Nephron progenitor cell (in vitro differentiated cells): ENCODE measurements at regions not wholly inside any gene's neighbourhood (a gene's known extent, or its start where the extent isn't known, plus 50 kb on each side); places are given as distances from the start of the nearest gene placed in this dataset.
"Not testable (repeated sequence)": the region's sequence is repeated elsewhere in the genome, so short reads cannot be mapped to it uniquely, and the experiment has no call there.

Experiments used
- DNase-seq: peaks from one replicate; pipeline ENCODE4 v3.0.0; 2021
- H3K27ac Mint-ChIP-seq: 2 replicates; pipeline ENCODE4 v1.8.0; 2021; ENCODE audit warnings: mild to moderate bottlenecking, moderate library complexity, mixed read lengths
- H3K27me3 Mint-ChIP-seq: 2 replicates; pipeline ENCODE4 v1.8.0; 2021; ENCODE audit warnings: mild to moderate bottlenecking, low read depth, mixed read lengths; ENCODE audit not compliant: poor library complexity
- H3K36me3 Mint-ChIP-seq: 2 replicates; pipeline ENCODE4 v1.8.0; 2021; ENCODE audit warnings: low read depth, mixed read lengths
- H3K4me1 Mint-ChIP-seq: 2 replicates; pipeline ENCODE4 v1.8.0; 2021; ENCODE audit warnings: mixed read lengths
- H3K4me3 Mint-ChIP-seq: 2 replicates; pipeline ENCODE4 v1.8.0; 2021; ENCODE audit warnings: mild to moderate bottlenecking, moderate library complexity, mixed read lengths
- H3K9me3 Mint-ChIP-seq: 2 replicates; pipeline ENCODE4 v1.8.0; 2021; ENCODE audit warnings: mild to moderate bottlenecking, moderate library complexity, mixed read lengths
- TF ChIP-seq, protein P1 (sequence below): fragments of 200-600 bp; sonication (generic); IDR thresholded peaks from 2 replicates; pipeline ENCODE4 v1.5.0; 2021; ENCODE audit warnings: antibody characterized with exemption

DNA sequence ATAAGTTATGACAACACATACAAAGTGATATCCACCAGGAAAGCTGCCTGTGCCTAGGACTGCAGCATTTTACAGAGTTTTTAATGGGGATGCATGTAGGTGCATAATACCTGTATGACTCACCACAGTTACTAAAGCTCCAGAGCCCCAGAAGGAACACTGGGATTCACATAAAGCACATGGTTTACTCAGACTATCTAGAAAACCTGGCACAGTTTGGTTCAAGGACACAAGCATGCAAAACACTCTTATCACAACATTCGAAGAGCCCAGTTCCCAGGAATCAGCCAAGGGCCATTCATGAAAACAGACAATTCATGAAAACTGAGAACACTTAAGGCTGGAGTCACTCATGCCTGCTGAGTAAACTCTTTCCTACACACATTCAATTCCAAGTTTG, 261.0 kb downstream of the PYDC2 start:
- no peak for DNase-seq
- H3K27ac Mint-ChIP-seq, result no peak overlapping the region
- no peaks in the 10 kb centered on the region for H3K36me3 Mint-ChIP-seq
- H3K9me3 Mint-ChIP-seq, result peaks cover 3% of the 10 kb centered on the region
- TF ChIP-seq, protein P1, sequence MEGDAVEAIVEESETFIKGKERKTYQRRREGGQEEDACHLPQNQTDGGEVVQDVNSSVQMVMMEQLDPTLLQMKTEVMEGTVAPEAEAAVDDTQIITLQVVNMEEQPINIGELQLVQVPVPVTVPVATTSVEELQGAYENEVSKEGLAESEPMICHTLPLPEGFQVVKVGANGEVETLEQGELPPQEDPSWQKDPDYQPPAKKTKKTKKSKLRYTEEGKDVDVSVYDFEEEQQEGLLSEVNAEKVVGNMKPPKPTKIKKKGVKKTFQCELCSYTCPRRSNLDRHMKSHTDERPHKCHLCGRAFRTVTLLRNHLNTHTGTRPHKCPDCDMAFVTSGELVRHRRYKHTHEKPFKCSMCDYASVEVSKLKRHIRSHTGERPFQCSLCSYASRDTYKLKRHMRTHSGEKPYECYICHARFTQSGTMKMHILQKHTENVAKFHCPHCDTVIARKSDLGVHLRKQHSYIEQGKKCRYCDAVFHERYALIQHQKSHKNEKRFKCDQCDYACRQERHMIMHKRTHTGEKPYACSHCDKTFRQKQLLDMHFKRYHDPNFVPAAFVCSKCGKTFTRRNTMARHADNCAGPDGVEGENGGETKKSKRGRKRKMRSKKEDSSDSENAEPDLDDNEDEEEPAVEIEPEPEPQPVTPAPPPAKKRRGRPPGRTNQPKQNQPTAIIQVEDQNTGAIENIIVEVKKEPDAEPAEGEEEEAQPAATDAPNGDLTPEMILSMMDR, result no peak
- peaks cover 21% of the 10 kb centered on the region for H3K4me1 Mint-ChIP-seq
- no peak overlapping the region for H3K4me3 Mint-ChIP-seq
- peaks cover 4% of the 10 kb centered on the region for H3K27me3 Mint-ChIP-seq

DNA sequence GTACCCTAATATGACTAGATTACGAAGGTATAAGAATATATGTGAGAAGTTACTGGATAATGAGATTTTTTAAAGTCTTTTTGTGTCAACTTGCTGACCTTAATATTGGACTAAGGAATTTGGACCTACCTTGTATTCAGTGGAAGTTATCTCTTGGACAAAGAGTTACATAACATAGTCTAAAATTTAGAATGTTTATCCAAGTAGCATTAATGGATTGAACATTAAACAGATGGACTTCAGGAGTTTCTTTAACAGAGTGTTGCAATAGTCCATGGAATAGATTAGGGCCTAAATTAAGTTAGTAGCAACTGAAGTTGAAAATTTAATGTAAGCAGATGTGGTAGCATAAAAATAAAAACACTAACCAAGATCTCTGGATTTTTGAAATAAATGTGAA, 266.4 kb downstream of the PYDC2 start:
- Mint-ChIP-seq H3K4me1 (peaks cover 5% of the 10 kb centered on the region), H3K4me3 (no peak overlapping the region), H3K36me3 (no peaks in the 10 kb centered on the region), H3K9me3 (no peaks in the 10 kb centered on the region), H3K27me3 (peaks cover 7% of the 10 kb centered on the region), H3K27ac (no peak overlapping the region)
- TF ChIP-seq, protein P1, result no peak
- no peak for DNase-seq

DNA sequence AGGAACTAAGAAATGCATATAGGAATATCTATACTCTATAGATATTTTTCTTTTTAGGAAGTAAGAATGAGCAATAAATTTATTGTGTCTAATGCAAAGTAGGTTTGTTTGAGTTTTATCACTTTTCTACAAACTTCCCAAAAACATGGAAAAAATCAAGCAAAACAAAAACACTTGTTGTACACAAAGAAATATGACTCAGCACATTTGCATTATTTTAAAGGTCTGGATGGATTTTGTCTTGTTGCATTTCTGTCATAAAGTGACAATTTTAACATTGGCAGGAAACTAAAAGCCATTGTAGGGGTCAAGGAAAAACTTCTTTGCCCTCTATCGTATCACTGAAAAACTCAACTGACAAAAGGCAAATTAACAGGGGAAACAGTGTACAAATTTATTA, 267.2 kb downstream of the PYDC2 start:
- H3K4me1 Mint-ChIP-seq, result peaks cover 4% of the 10 kb centered on the region
- no peak for DNase-seq
- TF ChIP-seq, protein P1, result no peak
- no peaks in the 10 kb centered on the region for H3K9me3 Mint-ChIP-seq
- H3K4me3 Mint-ChIP-seq, result no peak overlapping the region
- H3K27ac Mint-ChIP-seq, result no peak overlapping the region
- H3K27me3 Mint-ChIP-seq, result peaks cover 12% of the 10 kb centered on the region
- no peaks in the 10 kb centered on the region for H3K36me3 Mint-ChIP-seq

DNA sequence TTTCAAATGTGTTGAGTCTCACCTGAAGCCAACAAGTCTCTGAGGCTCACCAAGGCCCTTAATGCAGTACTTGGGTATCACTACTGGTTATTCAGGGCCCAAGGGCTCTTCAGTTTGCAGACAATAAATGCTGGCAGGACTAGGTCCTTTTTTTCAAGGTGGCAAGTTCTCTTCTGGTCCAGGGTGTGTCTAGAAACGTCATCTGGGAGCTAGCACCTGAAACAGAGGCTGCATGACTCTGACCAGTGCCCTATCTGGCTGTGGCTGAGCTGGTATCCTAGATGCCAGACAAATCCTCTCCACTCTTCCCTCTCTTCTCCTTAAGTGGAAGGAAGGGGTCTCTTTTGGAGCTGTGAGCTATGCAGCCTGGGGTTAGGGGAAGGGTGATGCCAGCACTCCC, 276.8 kb downstream of the PYDC2 start:
- Mint-ChIP-seq H3K4me1 (no peaks in the 10 kb centered on the region), H3K9me3 (peaks cover 39% of the 10 kb centered on the region), H3K36me3 (no peaks in the 10 kb centered on the region), H3K27me3 (peaks cover 4% of the 10 kb centered on the region), H3K27ac (no peak overlapping the region), H3K4me3 (no peak overlapping the region)
- TF ChIP-seq, protein P1, result no peak
- no peak for DNase-seq

DNA sequence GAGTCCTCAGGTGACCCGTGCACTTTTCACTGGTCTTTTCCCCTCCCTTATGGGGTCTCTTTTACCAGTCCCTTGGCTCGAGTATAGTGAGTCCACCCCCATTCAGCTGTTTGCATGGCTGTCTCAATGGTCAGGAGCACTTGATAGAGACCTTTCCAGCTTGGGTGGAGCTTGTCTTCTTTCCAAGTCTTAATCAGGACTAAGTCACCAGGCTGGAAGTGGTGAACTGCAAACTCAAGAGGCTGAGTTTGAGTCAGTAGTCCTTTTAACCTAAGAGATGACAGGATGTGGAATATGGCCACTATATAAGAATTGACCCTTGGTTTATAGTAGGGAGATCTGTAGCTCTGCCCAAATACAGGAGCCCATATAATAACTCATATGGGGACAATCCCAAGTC, 279.7 kb downstream of the PYDC2 start:
- no peaks in the 10 kb centered on the region for H3K4me1 Mint-ChIP-seq
- H3K9me3 Mint-ChIP-seq, result peaks cover 41% of the 10 kb centered on the region
- no peak for DNase-seq
- H3K4me3 Mint-ChIP-seq, result no peak overlapping the region
- TF ChIP-seq, protein P1, result no peak
- no peaks in the 10 kb centered on the region for H3K27me3 Mint-ChIP-seq
- no peaks in the 10 kb centered on the region for H3K36me3 Mint-ChIP-seq
- H3K27ac Mint-ChIP-seq, result no peak overlapping the region

DNA sequence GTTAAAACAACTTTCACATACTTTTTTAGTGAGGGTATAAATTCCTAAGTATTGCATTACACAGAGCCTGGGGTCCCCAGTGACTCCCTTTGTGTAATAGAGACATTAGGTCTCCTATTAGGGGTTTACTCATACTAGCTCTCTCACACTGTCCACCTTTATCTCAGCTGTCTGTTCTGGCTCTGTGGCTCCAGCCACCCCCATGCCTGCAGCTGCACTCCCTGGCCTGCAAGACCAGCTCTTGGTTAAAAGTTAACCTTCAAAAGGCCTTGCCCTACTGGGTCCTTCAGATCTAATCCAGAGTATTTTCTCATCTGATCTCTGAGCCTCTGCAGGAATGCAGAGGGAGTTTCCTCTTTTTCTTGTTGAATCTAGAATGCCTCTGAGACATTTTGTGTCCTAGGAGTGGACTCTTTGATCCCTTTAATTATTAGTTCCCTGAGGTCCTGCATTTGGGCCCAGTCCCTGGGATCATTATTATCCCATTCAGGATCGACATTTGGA, 280.9 kb downstream of the PYDC2 start:
- H3K36me3 Mint-ChIP-seq, DNase-seq, H3K27me3 Mint-ChIP-seq, H3K27ac Mint-ChIP-seq, H3K4me1 Mint-ChIP-seq, H3K4me3 Mint-ChIP-seq: not testable (repeated sequence)
- H3K9me3 Mint-ChIP-seq, result peaks cover 34% of the 10 kb centered on the region
